ENCODE measurements at regions not wholly inside any gene's neighbourhood (a gene's known extent, or its start where the extent isn't known, plus 50 kb on each side); places are given as distances from the start of the nearest gene placed in this dataset.

DNA sequence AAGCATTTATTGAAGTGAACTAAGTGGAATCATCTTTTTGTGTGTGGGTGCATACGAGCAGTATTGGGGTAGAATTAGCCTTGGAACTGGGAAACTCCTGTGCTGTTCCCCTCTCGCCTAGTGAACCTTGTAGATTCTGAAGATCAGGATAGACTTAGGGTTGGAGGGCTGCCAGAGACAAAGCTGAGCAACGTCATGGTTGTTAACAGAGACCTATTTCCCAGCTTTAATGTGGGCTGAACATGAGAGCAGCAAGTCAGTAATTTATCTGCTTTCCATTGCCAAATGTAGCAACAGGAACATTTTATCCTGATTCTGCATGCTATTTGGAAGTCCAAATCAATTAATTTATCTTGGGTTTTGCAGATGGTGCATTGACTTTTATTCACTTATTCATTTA is 246.6 kb downstream of the IL20RB start:
- H3K4me1 Mint-ChIP-seq (ENCODE audit: low read depth) = no peaks in the 10 kb centered on the region
- no peaks in the 10 kb centered on the region; the same call in 1 of the 2 replicates for H3K27me3 Mint-ChIP-seq (ENCODE audit: insufficient read depth)
- no peaks in the 10 kb centered on the region for H3K36me3 Mint-ChIP-seq (ENCODE audit: low read depth)
- no peak overlapping the region for H3K27ac Mint-ChIP-seq
- no peak for TF ChIP-seq CTCF (IDR thresholded peaks at IDR 0.05)
- no peak for DNase-seq
- H3K4me3 Mint-ChIP-seq = no peak overlapping the region
- H3K9me3 Mint-ChIP-seq = peaks cover 17% of the 10 kb centered on the region

DNA sequence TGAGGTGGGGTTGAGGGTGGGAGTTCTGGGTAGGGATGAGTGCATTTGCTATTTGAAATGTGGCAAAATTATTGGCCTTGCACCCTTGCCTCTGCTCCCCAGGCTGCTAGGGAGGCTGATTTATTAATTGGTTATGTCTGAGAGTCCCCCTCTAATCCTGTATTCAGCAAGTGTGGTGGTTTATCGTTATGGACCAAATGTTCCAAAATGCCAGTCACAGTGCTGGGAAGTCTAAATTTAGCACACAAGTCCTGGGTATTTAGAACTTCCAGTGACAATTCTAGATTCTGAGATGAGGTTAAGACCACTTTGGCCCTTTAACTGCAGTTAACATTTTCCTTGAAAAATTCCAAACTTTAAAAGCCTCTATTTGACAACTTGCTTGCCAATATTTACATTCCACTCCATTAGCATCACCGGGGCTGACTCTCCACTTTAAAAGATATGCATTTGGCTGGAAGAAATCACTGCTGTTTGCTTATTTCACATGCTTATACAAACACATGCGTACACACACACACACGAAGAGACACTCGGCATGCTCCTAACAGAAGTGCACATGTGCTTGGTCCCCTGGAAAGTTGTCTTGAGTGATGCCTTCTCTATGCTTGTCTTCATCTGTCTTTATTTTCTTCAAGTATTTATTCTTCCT is 247.7 kb downstream of the IL20RB start:
- H3K4me3 Mint-ChIP-seq = no peak overlapping the region
- TF ChIP-seq CTCF (IDR thresholded peaks at IDR 0.05) = no peak
- no peaks in the 10 kb centered on the region for H3K27me3 Mint-ChIP-seq (ENCODE audit: insufficient read depth)
- peaks cover 11% of the 10 kb centered on the region; the same call in 1 of the 2 replicates for H3K9me3 Mint-ChIP-seq
- no peak for DNase-seq
- no peak overlapping the region for H3K27ac Mint-ChIP-seq
- H3K4me1 Mint-ChIP-seq (ENCODE audit: low read depth) = no peaks in the 10 kb centered on the region
- H3K36me3 Mint-ChIP-seq (ENCODE audit: low read depth) = no peaks in the 10 kb centered on the region

- no peaks in the 10 kb centered on the region for H3K36me3 Mint-ChIP-seq (ENCODE audit: low read depth)
Observed at GRCh38 chr3:137207616-137208015, 249.8 kb downstream of the IL20RB start.

DNA sequence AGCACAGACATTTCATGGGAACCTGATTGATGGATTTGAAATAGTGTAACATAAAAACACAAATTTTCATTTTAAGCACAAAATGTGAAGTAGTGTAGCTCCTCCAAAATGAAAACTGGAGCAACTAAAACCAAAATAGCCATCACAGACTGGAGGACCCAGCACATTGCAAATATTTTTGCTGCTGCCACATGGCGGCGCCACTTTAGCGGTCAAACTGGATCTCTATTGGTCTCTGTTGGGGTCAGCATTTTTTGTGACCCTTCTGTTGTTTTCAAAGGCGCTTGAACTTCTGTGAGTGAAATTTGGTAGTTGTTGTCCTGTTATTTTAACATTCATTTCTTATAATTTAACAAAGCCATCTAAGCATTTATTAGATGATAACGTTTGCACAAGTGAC is 259.9 kb downstream of the IL20RB start:
- H3K4me1 Mint-ChIP-seq (ENCODE audit: low read depth) = no peaks in the 10 kb centered on the region
- no peaks in the 10 kb centered on the region for H3K36me3 Mint-ChIP-seq (ENCODE audit: low read depth)
- H3K9me3 Mint-ChIP-seq = peaks cover 31% of the 10 kb centered on the region

More at GRCh38 chr3:137207616-137208015, 249.8 kb downstream of the IL20RB start:
- Mint-ChIP-seq H3K4me3 (no peak overlapping the region), H3K27ac (no peak overlapping the region), H3K9me3 (peaks cover 17% of the 10 kb centered on the region), H3K4me1 (ENCODE audit: low read depth) (no peaks in the 10 kb centered on the region), H3K27me3 (ENCODE audit: insufficient read depth) (peaks cover 3% of the 10 kb centered on the region; the same call in 1 of the 2 replicates)
- no peak for TF ChIP-seq CTCF (IDR thresholded peaks at IDR 0.05)
- no peak for DNase-seq

GRCh38 chr3:137219801-137220445 is 262.1 kb downstream of the IL20RB start:
- Mint-ChIP-seq H3K27me3 (ENCODE audit: insufficient read depth) (no peaks in the 10 kb centered on the region), H3K4me3 (no peak overlapping the region), H3K4me1 (ENCODE audit: low read depth) (no peaks in the 10 kb centered on the region), H3K36me3 (ENCODE audit: low read depth) (no peaks in the 10 kb centered on the region), H3K27ac (no peak overlapping the region), H3K9me3 (peaks cover 20% of the 10 kb centered on the region)
- DNase-seq = no peak
- no peak for TF ChIP-seq CTCF (IDR thresholded peaks at IDR 0.05)

More for the DNA sequence above, 259.9 kb downstream of the IL20RB start:
- Mint-ChIP-seq H3K27me3 (ENCODE audit: insufficient read depth) (no peaks in the 10 kb centered on the region), H3K4me3 (no peak overlapping the region), H3K27ac (no peak overlapping the region)
- no peak for DNase-seq
- peak; percentile 41 for TF ChIP-seq CTCF (IDR thresholded peaks at IDR 0.05)

Data from HFFc6 (cell line).